CD8-positive, alpha-beta memory T cell (primary cell): ENCODE measurements at regions not wholly inside any gene's neighbourhood (a gene's known extent, or its start where the extent isn't known, plus 50 kb on each side); places are given as distances from the start of the nearest gene placed in this dataset.

Experiments
- CTCF ChIA-PET: fragments of 350-600 bp; sonication (Branson Sonifier 250); formaldehyde crosslinking; loops from one replicate; lab custom pipeline; 2021; ENCODE audit warnings: antibody characterized with exemption; lab: Charles Lee
- POLR2A ChIA-PET: fragments of 350-600 bp; sonication (Branson Sonifier 250); formaldehyde crosslinking; loops from one replicate; lab custom pipeline; 2021; ENCODE audit warnings: antibody characterized with exemption; lab: Charles Lee
- DNase-seq, 5 donors: peaks; one replicate each; pipeline versions ENCODE4 v3.0.0 to v3.0.0-alpha.2; 2020 to 2022; ENCODE audit warnings: mixed read lengths in 1 of 5
- H3K27ac ChIP-seq: one replicate; pipeline ENCODE4 v1.7.0; 2013; ENCODE audit warnings: low read depth, mild to moderate bottlenecking, low read length, moderate library complexity
- H3K27me3 ChIP-seq: 2 replicates; pipeline ENCODE4 v1.7.0; 2013; ENCODE audit warnings: low read length, mild to moderate bottlenecking; ENCODE audit not compliant: insufficient read depth, poor library complexity, severe bottlenecking
- H3K36me3 ChIP-seq: 2 replicates; pipeline ENCODE4 v1.7.0; 2013; ENCODE audit warnings: mild to moderate bottlenecking, low read length, moderate library complexity; ENCODE audit not compliant: insufficient read depth
- H3K4me1 ChIP-seq: 2 replicates; pipeline ENCODE4 v1.7.0; 2013; ENCODE audit warnings: mild to moderate bottlenecking, low read length, moderate library complexity; ENCODE audit not compliant: insufficient read depth
- H3K4me3 ChIP-seq: 2 replicates; pipeline ENCODE4 v1.7.0; 2013; ENCODE audit warnings: mild to moderate bottlenecking, low read length
- H3K9me3 ChIP-seq: 2 replicates; pipeline ENCODE4 v1.7.0; 2013; ENCODE audit warnings: mild to moderate bottlenecking, low read length
- H3K27ac Mint-ChIP-seq, 8 donors: one replicate each; pipeline ENCODE4 v1.8.0; 2020 to 2021; ENCODE audit warnings: mixed read lengths in 8 of 8, mild to moderate bottlenecking in 6 of 8, inconsistent platforms in 3 of 8, moderate library complexity in 3 of 8
- H3K27me3 Mint-ChIP-seq, 2 donors: one replicate each; pipeline ENCODE4 v1.8.0; 2020 to 2021; ENCODE audit warnings: mixed read lengths in 2 of 2, mild to moderate bottlenecking in 1 of 2, moderate library complexity in 1 of 2
- H3K36me3 Mint-ChIP-seq, 3 donors: one replicate each; pipeline ENCODE4 v1.8.0; 2020 to 2021; ENCODE audit warnings: mixed read lengths in 3 of 3, inconsistent platforms in 1 of 3, mild to moderate bottlenecking in 1 of 3
- H3K4me1 Mint-ChIP-seq, 3 donors: one replicate each; pipeline ENCODE4 v1.8.0; 2020 to 2021; ENCODE audit warnings: mixed read lengths in 3 of 3, inconsistent platforms in 1 of 3, mild to moderate bottlenecking in 1 of 3
- H3K4me3 Mint-ChIP-seq, 7 donors: one replicate each; pipeline ENCODE4 v1.8.0; 2020 to 2021; ENCODE audit warnings: mixed read lengths in 7 of 7, mild to moderate bottlenecking in 6 of 7, moderate library complexity in 4 of 7, inconsistent platforms in 2 of 7
- H3K9me3 Mint-ChIP-seq, 5 donors: one replicate each; pipeline ENCODE4 v1.8.0; 2020 to 2022; ENCODE audit warnings: mixed read lengths in 5 of 5, mild to moderate bottlenecking in 3 of 5, moderate library complexity in 2 of 5, inconsistent platforms in 1 of 5

GRCh38 chrX:131942034-131942433, 81.1 kb upstream of the STK26 start:
- CTCF ChIA-PET = no interaction called here
- POLR2A ChIA-PET = no interaction called here

GRCh38 chrX:131944936-131945902, 77.9 kb upstream of the STK26 start:
- Histone ChIP-seq H3K27ac (no peak overlapping the region), H3K9me3 (no peaks in the 10 kb centered on the region), H3K27me3 (no peaks in the 10 kb centered on the region), H3K4me1 (no peaks in the 10 kb centered on the region), H3K4me3 (no peak overlapping the region), H3K36me3 (no peaks in the 10 kb centered on the region)
- Mint-ChIP-seq H3K9me3 (no peaks in the 10 kb centered on the region), H3K4me3 (no peak overlapping the region), H3K27me3 (peaks cover 0 to 17% of the 10 kb centered on the region in 2 donors), H3K27ac (peak overlapping the region in 1 of 8 donors; percentile 5), H3K36me3 (no peaks in the 10 kb centered on the region), H3K4me1 (no peaks in the 10 kb centered on the region)
- ChIA-PET POLR2A (no interaction called here), CTCF (no interaction called here)
- no peak for DNase-seq

More at GRCh38 chrX:131942034-131942433, 81.1 kb upstream of the STK26 start:
- Mint-ChIP-seq H3K4me3 (no peak overlapping the region), H3K27ac (no peak overlapping the region), H3K27me3 (peaks cover 0 to 20% of the 10 kb centered on the region in 2 donors), H3K4me1 (no peaks in the 10 kb centered on the region), H3K36me3 (no peaks in the 10 kb centered on the region), H3K9me3 (no peaks in the 10 kb centered on the region)
- H3K36me3 ChIP-seq = no peaks in the 10 kb centered on the region
- H3K9me3 ChIP-seq = no peaks in the 10 kb centered on the region
- H3K27me3 ChIP-seq = no peaks in the 10 kb centered on the region
- no peak overlapping the region for H3K27ac ChIP-seq
- no peaks in the 10 kb centered on the region for H3K4me1 ChIP-seq
- H3K4me3 ChIP-seq = no peak overlapping the region
- no peak for DNase-seq

GRCh38 chrX:131951166-131951565, 71.9 kb upstream of the STK26 start:
- POLR2A ChIA-PET = no interaction called here
- Histone ChIP-seq H3K27ac (no peak overlapping the region), H3K4me1 (no peaks in the 10 kb centered on the region), H3K36me3 (no peaks in the 10 kb centered on the region), H3K4me3 (no peak overlapping the region), H3K9me3 (no peaks in the 10 kb centered on the region), H3K27me3 (no peaks in the 10 kb centered on the region)
- Mint-ChIP-seq H3K27ac (no peak overlapping the region), H3K36me3 (no peaks in the 10 kb centered on the region), H3K9me3 (no peaks in the 10 kb centered on the region), H3K27me3 (peaks cover 0 to 14% of the 10 kb centered on the region in 2 donors), H3K4me3 (no peak overlapping the region), H3K4me1 (peaks cover 0 to 3% (median 0%) of the 10 kb centered on the region in 3 donors)
- CTCF ChIA-PET = no interaction called here
- DNase-seq = no peak

- Mint-ChIP-seq H3K4me3 (no peak overlapping the region), H3K27me3 (peaks cover 0 to 7% of the 10 kb centered on the region in 2 donors), H3K36me3 (no peaks in the 10 kb centered on the region), H3K27ac (no peak overlapping the region), H3K4me1 (peaks cover 0 to 3% (median 0%) of the 10 kb centered on the region in 3 donors), H3K9me3 (no peaks in the 10 kb centered on the region)
- no peak for DNase-seq
- CTCF ChIA-PET = no interaction called here
- no peak overlapping the region for H3K27ac ChIP-seq
- no peaks in the 10 kb centered on the region for H3K36me3 ChIP-seq
- H3K4me1 ChIP-seq = no peaks in the 10 kb centered on the region
- H3K27me3 ChIP-seq = no peaks in the 10 kb centered on the region
- no peaks in the 10 kb centered on the region for H3K9me3 ChIP-seq
- POLR2A ChIA-PET = no interaction called here
- H3K4me3 ChIP-seq = no peak overlapping the region
These were observed 67.9 kb upstream of the STK26 start for GRCh38 chrX:131955099-131955777.

- DNase-seq = no peak
- Mint-ChIP-seq H3K36me3 (no peaks in the 10 kb centered on the region), H3K4me3 (no peak overlapping the region), H3K4me1 (peaks cover 0 to 5% (median 0%) of the 10 kb centered on the region in 3 donors), H3K9me3 (peaks cover 0 to 3% (median 0%) of the 10 kb centered on the region in 5 donors), H3K27ac (no peak overlapping the region), H3K27me3 (peaks cover 0 to 2% of the 10 kb centered on the region in 2 donors)
- POLR2A ChIA-PET = no interaction called here
- Histone ChIP-seq H3K27ac (no peak overlapping the region), H3K4me3 (no peak overlapping the region), H3K4me1 (no peaks in the 10 kb centered on the region), H3K27me3 (no peaks in the 10 kb centered on the region), H3K36me3 (no peaks in the 10 kb centered on the region), H3K9me3 (no peaks in the 10 kb centered on the region)
- CTCF ChIA-PET = no interaction called here
These were observed 64.4 kb upstream of the STK26 start for GRCh38 chrX:131958724-131959123.

- peak overlapping the region in 4 of 8 donors; percentile 1 to 72 (median 8) for H3K27ac Mint-ChIP-seq
- Histone ChIP-seq H3K27me3 (no peaks in the 10 kb centered on the region), H3K4me1 (peaks cover 4% of the 10 kb centered on the region), H3K9me3 (no peaks in the 10 kb centered on the region), H3K36me3 (no peaks in the 10 kb centered on the region), H3K27ac (no peak overlapping the region), H3K4me3 (no peak overlapping the region)
- H3K9me3 Mint-ChIP-seq = no peaks in the 10 kb centered on the region
- peaks cover 0 to 3% (median 0%) of the 10 kb centered on the region in 3 donors for H3K36me3 Mint-ChIP-seq
- ChIA-PET CTCF (no interaction called here), POLR2A (no interaction called here)
- H3K4me3 Mint-ChIP-seq = peak overlapping the region in 5 of 7 donors; percentile 1 to 63 (median 1)
- H3K27me3 Mint-ChIP-seq = peaks cover 0 to 2% of the 10 kb centered on the region in 2 donors
- no peak for DNase-seq
- peaks cover 3 to 6% (median 5%) of the 10 kb centered on the region in 3 donors for H3K4me1 Mint-ChIP-seq
These were observed 52.8 kb upstream of the STK26 start for GRCh38 chrX:131970347-131970746.
